ENCODE measurements at regions not wholly inside any gene's neighbourhood (a gene's known extent, or its start where the extent isn't known, plus 50 kb on each side); places are given as distances from the start of the nearest gene placed in this dataset.

DNA sequence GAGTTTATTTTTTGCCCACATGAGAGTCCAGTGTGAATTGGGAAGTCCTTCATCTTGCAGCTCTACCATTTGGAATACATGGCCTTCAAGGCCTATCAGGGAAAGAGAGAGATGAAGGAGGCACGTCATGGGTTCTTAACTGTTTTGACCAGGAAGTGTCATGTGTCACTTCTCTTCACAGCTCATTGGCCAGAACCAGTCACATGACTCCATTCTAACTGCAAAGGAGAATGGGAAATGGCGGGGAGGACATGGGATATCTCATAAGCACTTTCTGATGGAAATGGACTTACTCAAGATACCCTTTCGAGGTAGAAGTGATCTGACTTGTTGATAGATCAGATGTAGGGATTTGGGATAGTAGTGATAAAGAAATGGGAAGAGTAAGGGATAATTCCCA lies 57.9 kb upstream of the CES5A start:
- DNase-seq (ENCODE audit: low spot score in 2 of 2, unreplicated experiment in 2 of 2) = no peak
- Mint-ChIP-seq H3K4me1 (no peaks in the 10 kb centered on the region), H3K27me3 (ENCODE audit: low read depth) (peaks cover 4% of the 10 kb centered on the region), H3K36me3 (no peaks in the 10 kb centered on the region), H3K27ac (no peak overlapping the region), H3K4me3 (no peak overlapping the region), H3K9me3 (peaks cover 15% of the 10 kb centered on the region)
- TF ChIP-seq, protein P1, sequence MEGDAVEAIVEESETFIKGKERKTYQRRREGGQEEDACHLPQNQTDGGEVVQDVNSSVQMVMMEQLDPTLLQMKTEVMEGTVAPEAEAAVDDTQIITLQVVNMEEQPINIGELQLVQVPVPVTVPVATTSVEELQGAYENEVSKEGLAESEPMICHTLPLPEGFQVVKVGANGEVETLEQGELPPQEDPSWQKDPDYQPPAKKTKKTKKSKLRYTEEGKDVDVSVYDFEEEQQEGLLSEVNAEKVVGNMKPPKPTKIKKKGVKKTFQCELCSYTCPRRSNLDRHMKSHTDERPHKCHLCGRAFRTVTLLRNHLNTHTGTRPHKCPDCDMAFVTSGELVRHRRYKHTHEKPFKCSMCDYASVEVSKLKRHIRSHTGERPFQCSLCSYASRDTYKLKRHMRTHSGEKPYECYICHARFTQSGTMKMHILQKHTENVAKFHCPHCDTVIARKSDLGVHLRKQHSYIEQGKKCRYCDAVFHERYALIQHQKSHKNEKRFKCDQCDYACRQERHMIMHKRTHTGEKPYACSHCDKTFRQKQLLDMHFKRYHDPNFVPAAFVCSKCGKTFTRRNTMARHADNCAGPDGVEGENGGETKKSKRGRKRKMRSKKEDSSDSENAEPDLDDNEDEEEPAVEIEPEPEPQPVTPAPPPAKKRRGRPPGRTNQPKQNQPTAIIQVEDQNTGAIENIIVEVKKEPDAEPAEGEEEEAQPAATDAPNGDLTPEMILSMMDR (IDR thresholded peaks at IDR 0.05; ENCODE audit: unreplicated experiment) = no peak

DNA sequence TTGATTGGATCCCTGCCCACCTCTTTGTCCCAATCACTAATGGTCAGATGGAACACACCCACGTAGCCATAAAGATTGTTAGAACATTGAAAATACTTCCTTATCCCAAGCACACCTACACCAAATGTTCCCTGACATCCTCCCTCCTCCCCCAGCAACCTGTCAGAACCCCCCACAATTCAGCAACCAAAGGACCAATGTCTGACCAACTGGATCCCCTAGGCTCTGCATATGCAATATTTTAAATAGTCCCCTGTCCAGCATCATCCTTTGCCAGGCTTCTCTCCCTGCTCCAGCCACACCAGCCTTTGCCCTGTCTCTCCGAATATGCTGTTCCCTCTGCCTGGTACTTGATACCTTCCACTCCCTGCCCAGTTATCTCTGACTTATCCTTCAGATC lies 54.9 kb upstream of the CES5A start:
- Mint-ChIP-seq H3K27me3 (ENCODE audit: low read depth) (peaks cover 15% of the 10 kb centered on the region), H3K4me1 (no peaks in the 10 kb centered on the region), H3K4me3 (no peak overlapping the region), H3K9me3 (peaks cover 4% of the 10 kb centered on the region), H3K36me3 (no peaks in the 10 kb centered on the region), H3K27ac (no peak overlapping the region)
- no peak for DNase-seq (ENCODE audit: low spot score in 2 of 2, unreplicated experiment in 2 of 2)
- TF ChIP-seq, protein P1 (IDR thresholded peaks at IDR 0.05; ENCODE audit: unreplicated experiment) = no peak

DNA sequence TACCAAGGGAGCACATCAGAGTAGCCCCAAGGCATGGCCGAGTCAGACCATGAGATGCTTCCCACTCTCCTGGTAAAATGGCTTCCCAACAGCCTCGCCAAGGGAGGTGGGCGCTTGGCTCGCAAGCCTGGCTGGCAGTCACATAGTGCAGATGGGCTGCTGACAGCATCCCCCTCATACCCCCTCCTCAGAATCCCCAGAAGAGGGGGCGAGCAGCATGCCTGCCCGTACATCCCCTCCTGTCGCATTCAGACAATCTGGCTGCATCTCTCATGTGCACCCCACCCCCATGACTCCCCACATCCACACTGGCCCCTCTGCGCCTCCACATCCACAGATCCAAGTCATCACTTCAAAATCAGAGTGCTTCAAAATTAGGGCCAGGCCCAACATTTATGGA lies 54.0 kb upstream of the CES5A start:
- H3K27ac Mint-ChIP-seq = no peak overlapping the region
- no peaks in the 10 kb centered on the region for H3K4me1 Mint-ChIP-seq

DNA sequence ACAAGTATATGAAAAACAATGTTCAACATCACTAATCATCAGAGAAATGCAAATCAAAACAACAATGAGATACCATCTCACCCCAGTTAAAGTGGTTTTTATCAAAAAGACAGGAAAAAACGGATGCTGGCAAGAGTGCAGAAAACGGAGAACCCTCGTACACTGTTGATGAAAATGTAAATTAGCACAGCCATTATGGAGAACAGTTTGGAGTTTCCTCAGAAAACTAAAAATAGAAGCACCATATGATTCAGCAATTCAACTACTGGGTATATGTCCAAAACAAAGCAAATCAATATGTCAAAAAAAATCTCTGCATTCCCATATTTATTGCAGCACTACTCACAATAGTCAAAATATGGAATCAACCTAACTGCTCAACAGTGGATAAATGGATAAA lies 50.1 kb upstream of the CES5A start:
- TF ChIP-seq, protein P1 (IDR thresholded peaks at IDR 0.05; ENCODE audit: unreplicated experiment) = no peak
- peaks cover 27% of the 10 kb centered on the region for H3K27me3 Mint-ChIP-seq (ENCODE audit: low read depth)
- no peak overlapping the region for H3K4me3 Mint-ChIP-seq
- no peak overlapping the region for H3K27ac Mint-ChIP-seq
- H3K4me1 Mint-ChIP-seq = no peaks in the 10 kb centered on the region
- no peaks in the 10 kb centered on the region for H3K36me3 Mint-ChIP-seq
- DNase-seq (ENCODE audit: low spot score in 2 of 2, unreplicated experiment in 2 of 2) = no peak
- H3K9me3 Mint-ChIP-seq = peaks cover 11% of the 10 kb centered on the region

More for the DNA sequence above, 54.0 kb upstream of the CES5A start:
- no peaks in the 10 kb centered on the region for H3K9me3 Mint-ChIP-seq
- H3K27me3 Mint-ChIP-seq (ENCODE audit: low read depth) = peaks cover 19% of the 10 kb centered on the region
- no peaks in the 10 kb centered on the region for H3K36me3 Mint-ChIP-seq
- DNase-seq (ENCODE audit: low spot score in 2 of 2, unreplicated experiment in 2 of 2) = no peak
- TF ChIP-seq, protein P1 (IDR thresholded peaks at IDR 0.05; ENCODE audit: unreplicated experiment) = no peak
- H3K4me3 Mint-ChIP-seq = no peak overlapping the region
